ENCODE measurements at regions not wholly inside any gene's neighbourhood (a gene's known extent, or its start where the extent isn't known, plus 50 kb on each side); places are given as distances from the start of the nearest gene placed in this dataset.

- no peak for TF ChIP-seq CTCF (IDR thresholded peaks at IDR 0.05; ENCODE audit: insufficient read depth, low read depth, low read length)
- H3K4me3 ChIP-seq (ENCODE audit: low read depth, low read length) = no peak overlapping the region
- no peak for DNase-seq (ENCODE audit: low read depth)
Observed at GRCh38 chr10:28853195-28853594, 175.9 kb downstream of the BAMBI start.

GRCh38 chr10:28857164-28857563 is 179.8 kb downstream of the BAMBI start:
- DNase-seq (ENCODE audit: low read depth) = no peak
- TF ChIP-seq CTCF (IDR thresholded peaks at IDR 0.05; ENCODE audit: insufficient read depth, low read depth, low read length) = no peak
- no peak overlapping the region for H3K4me3 ChIP-seq (ENCODE audit: low read depth, low read length)

GRCh38 chr10:28858646-28859045 is 181.3 kb downstream of the BAMBI start:
- TF ChIP-seq CTCF (IDR thresholded peaks at IDR 0.05; ENCODE audit: insufficient read depth, low read depth, low read length) = no peak
- no peak overlapping the region for H3K4me3 ChIP-seq (ENCODE audit: low read depth, low read length)
- peak; percentile 42 for DNase-seq (ENCODE audit: low read depth)

- no peak overlapping the region for H3K4me3 ChIP-seq (ENCODE audit: low read depth, low read length)
- no peak for DNase-seq (ENCODE audit: low read depth)
- TF ChIP-seq CTCF (IDR thresholded peaks at IDR 0.05; ENCODE audit: insufficient read depth, low read depth, low read length) = no peak
Observed at GRCh38 chr10:28859791-28860190, 182.5 kb downstream of the BAMBI start.

GRCh38 chr10:28862219-28862618 is 184.9 kb downstream of the BAMBI start:
- DNase-seq (ENCODE audit: low read depth) = no peak
- no peak overlapping the region for H3K4me3 ChIP-seq (ENCODE audit: low read depth, low read length)
- TF ChIP-seq CTCF (IDR thresholded peaks at IDR 0.05; ENCODE audit: insufficient read depth, low read depth, low read length) = no peak

GRCh38 chr10:28869606-28870201 is 192.4 kb downstream of the BAMBI start:
- H3K4me3 ChIP-seq (ENCODE audit: low read depth, low read length) = no peak overlapping the region
- no peak for TF ChIP-seq CTCF (IDR thresholded peaks at IDR 0.05; ENCODE audit: insufficient read depth, low read depth, low read length)
- DNase-seq (ENCODE audit: low read depth) = no peak

GRCh38 chr10:28871665-28872064 is 194.3 kb downstream of the BAMBI start:
- H3K4me3 ChIP-seq (ENCODE audit: low read depth, low read length) = no peak overlapping the region
- no peak for DNase-seq (ENCODE audit: low read depth)
- no peak for TF ChIP-seq CTCF (IDR thresholded peaks at IDR 0.05; ENCODE audit: insufficient read depth, low read depth, low read length)
